Breast epithelium (tissue), 4 donors: ENCODE measurements at regions not wholly inside any gene's neighbourhood (a gene's known extent, or its start where the extent isn't known, plus 50 kb on each side); places are given as distances from the start of the nearest gene placed in this dataset.

ENCODE experiments used
- DNase-seq, 2 donors: peaks; one replicate each; pipeline ENCODE4 v3.0.0-alpha.2; 2019; ENCODE audit warnings: low spot score in 2 of 2
- H3K27ac ChIP-seq, 2 donors: fragments of 200-600 bp; sonication (generic) in 1 of 2; one replicate each; pipeline ENCODE4 v1.5.1; 2016 to 2019; ENCODE audit warnings: mild to moderate bottlenecking in 1 of 2
- H3K27me3 ChIP-seq, 2 donors: fragments of 200-600 bp; sonication (generic) in 1 of 2; one replicate each; pipeline versions ENCODE4 v1.5.1 to v1.6.0; 2017 to 2019; ENCODE audit warnings: control low read depth in 1 of 2, mild to moderate bottlenecking in 1 of 2
- H3K36me3 ChIP-seq: fragments of 200-600 bp; one replicate; pipeline ENCODE4 v1.5.1; 2019
- H3K4me1 ChIP-seq, 2 donors: fragments of 200-600 bp; sonication (generic); one replicate each; pipeline ENCODE4 v1.5.1; 2016 to 2019; ENCODE audit warnings: control low read depth in 1 of 2
- H3K4me3 ChIP-seq, 3 donors: fragments of 200-600 bp; sonication (generic); 1 replicate in 2 of 3; 2 replicates in 1 of 3; pipeline ENCODE4 v1.5.1; 2016 to 2019; ENCODE audit warnings: mild to moderate bottlenecking in 3 of 3, moderate library complexity in 2 of 3
- H3K9me3 ChIP-seq, 2 donors: fragments of 200-600 bp; sonication (generic) in 1 of 2; one replicate each; pipeline ENCODE4 v1.5.1; 2016 to 2019; ENCODE audit warnings: control low read depth in 1 of 2
- POLR2A ChIP-seq: fragments of 450-650 bp; IDR thresholded peaks from one replicate; pipeline ENCODE4 v1.6.1; 2016; ENCODE audit warnings: antibody characterized with exemption, mild to moderate bottlenecking, moderate library complexity
- POLR2AphosphoS5 ChIP-seq, 3 donors: sonication (generic); formaldehyde crosslinking; IDR thresholded peaks; one replicate each; pipeline ENCODE4 v1.6.1; 2017; ENCODE audit warnings: antibody characterized with exemption in 3 of 3
- intact Hi-C: fragments of 100-400 bp; cut with DNase I; formaldehyde crosslinking; loops from one replicate; pipeline ENCODE4 v1.15.1; 2023; ENCODE audit warnings: low total_unique reads
- TF ChIP-seq, protein P1 (sequence below), 3 donors: fragments of 450-650 bp; IDR thresholded peaks; one replicate each; pipeline ENCODE4 v1.5.1; 2016 to 2017; ENCODE audit warnings: antibody characterized with exemption in 3 of 3, mild to moderate bottlenecking in 3 of 3, moderate library complexity in 3 of 3

DNA sequence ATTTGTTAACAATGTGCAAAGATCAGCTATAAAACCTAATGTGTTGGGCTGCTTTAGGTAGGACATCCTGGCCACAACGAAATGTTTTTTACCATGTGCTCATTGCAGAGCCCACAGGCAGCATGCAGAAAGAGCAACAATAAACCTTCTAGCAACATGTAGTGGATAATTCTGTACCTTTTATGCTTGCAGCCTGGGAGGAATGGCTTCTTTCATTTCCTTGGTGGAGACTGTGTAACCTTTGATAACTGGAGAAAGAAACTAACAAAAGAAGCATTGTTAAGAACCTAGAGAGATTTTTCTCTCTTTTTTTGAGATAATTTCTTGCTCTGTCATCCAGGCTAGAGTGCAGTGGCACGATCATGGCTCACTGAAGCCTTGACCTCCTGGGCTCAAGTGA lies 225.5 kb upstream of the PRICKLE1 start:
- TF ChIP-seq POLR2AphosphoS5 (IDR thresholded peaks at IDR 0.05) = no peak
- TF ChIP-seq POLR2A = no peak
- TF ChIP-seq, protein P1, sequence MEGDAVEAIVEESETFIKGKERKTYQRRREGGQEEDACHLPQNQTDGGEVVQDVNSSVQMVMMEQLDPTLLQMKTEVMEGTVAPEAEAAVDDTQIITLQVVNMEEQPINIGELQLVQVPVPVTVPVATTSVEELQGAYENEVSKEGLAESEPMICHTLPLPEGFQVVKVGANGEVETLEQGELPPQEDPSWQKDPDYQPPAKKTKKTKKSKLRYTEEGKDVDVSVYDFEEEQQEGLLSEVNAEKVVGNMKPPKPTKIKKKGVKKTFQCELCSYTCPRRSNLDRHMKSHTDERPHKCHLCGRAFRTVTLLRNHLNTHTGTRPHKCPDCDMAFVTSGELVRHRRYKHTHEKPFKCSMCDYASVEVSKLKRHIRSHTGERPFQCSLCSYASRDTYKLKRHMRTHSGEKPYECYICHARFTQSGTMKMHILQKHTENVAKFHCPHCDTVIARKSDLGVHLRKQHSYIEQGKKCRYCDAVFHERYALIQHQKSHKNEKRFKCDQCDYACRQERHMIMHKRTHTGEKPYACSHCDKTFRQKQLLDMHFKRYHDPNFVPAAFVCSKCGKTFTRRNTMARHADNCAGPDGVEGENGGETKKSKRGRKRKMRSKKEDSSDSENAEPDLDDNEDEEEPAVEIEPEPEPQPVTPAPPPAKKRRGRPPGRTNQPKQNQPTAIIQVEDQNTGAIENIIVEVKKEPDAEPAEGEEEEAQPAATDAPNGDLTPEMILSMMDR (IDR thresholded peaks at IDR 0.05) = no peak
- H3K27me3 ChIP-seq = no peaks in the 10 kb centered on the region
- no peak for DNase-seq
- no peak overlapping the region for H3K27ac ChIP-seq
- no peaks in the 10 kb centered on the region for H3K4me1 ChIP-seq
- no peaks in the 10 kb centered on the region for H3K36me3 ChIP-seq
- intact Hi-C loops = no loop called here
- H3K9me3 ChIP-seq = no peaks in the 10 kb centered on the region
- no peak overlapping the region for H3K4me3 ChIP-seq

DNA sequence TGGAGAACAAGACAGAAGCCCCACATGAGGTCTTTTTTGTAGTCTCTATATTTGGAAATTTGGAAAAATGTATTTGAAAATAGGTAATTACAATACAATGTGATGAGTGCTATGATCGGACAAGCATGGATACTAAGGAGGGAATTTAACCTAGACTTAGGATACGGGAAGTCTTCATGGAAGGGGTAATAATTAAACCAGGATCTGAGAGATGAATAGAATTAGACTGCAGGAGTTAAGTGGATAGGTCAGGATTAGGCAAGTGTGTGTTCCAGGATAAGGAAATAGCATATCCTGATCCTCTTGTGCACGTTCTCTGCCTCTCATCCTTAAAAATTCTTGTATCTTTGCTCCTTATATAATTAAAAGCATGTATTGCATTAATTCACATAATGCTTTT lies 223.3 kb upstream of the PRICKLE1 start:
- H3K4me3 ChIP-seq = no peak overlapping the region
- no peaks in the 10 kb centered on the region for H3K9me3 ChIP-seq
- DNase-seq = no peak
- TF ChIP-seq POLR2AphosphoS5 (IDR thresholded peaks at IDR 0.05) (no peak), POLR2A (no peak)
- TF ChIP-seq, protein P1 (IDR thresholded peaks at IDR 0.05) = no peak
- no peaks in the 10 kb centered on the region for H3K36me3 ChIP-seq
- no peak overlapping the region for H3K27ac ChIP-seq
- H3K4me1 ChIP-seq = no peaks in the 10 kb centered on the region
- no peaks in the 10 kb centered on the region for H3K27me3 ChIP-seq
- intact Hi-C loops = no loop called here

DNA sequence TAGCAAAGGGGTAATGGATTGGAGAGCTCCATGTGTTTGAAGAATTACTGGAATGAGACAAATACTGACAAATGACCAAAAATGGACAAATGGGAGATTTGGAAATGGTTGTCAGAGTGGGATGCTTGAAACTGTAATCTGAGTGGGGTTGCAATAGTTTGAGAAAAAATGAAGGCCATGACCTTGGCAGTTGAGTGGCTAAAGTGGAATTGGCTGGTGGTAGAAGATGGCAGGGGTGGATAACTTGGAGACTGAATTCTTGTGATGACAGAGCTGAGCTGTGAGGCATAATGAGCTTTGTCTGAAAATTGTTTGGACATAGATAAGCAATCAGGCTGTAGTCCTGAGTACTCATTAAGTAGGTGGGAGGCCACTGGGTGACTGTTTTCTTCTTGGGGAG lies 222.5 kb upstream of the PRICKLE1 start:
- no peak overlapping the region for H3K27ac ChIP-seq
- no peaks in the 10 kb centered on the region for H3K4me1 ChIP-seq
- H3K9me3 ChIP-seq = no peaks in the 10 kb centered on the region
- no peak for TF ChIP-seq POLR2AphosphoS5 (IDR thresholded peaks at IDR 0.05)
- no peak for TF ChIP-seq POLR2A
- DNase-seq = no peak
- H3K27me3 ChIP-seq = no peaks in the 10 kb centered on the region
- no peaks in the 10 kb centered on the region for H3K36me3 ChIP-seq
- H3K4me3 ChIP-seq = no peak overlapping the region
- intact Hi-C loops = no loop called here

DNA sequence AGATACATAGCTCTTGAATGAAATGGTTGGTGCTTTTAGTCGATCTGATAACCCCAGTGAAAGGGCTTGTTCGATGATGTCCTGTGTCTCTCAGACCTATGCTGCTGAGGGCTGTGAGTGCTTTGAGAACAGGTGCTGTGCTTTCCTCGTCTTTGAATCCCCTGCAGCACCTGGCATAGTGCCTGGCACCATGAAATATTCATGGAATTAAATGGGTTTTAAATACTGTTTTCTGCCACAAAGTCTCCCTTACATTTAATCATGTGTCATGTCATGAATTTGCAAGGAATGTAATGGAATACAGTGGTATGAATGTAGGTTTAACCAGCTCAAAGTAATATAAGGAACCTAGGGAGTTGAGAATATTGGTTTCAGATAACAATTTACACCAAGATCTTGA lies 220.5 kb upstream of the PRICKLE1 start:
- intact Hi-C loops = no loop called here
- H3K27ac ChIP-seq = no peak overlapping the region
- DNase-seq = no peak
- no peaks in the 10 kb centered on the region for H3K4me1 ChIP-seq
- TF ChIP-seq POLR2AphosphoS5 (IDR thresholded peaks at IDR 0.05) (no peak), POLR2A (no peak)
- TF ChIP-seq, protein P1 (IDR thresholded peaks at IDR 0.05) = no peak
- no peaks in the 10 kb centered on the region for H3K9me3 ChIP-seq
- H3K36me3 ChIP-seq = no peaks in the 10 kb centered on the region
- H3K27me3 ChIP-seq = no peaks in the 10 kb centered on the region
- H3K4me3 ChIP-seq = no peak overlapping the region

DNA sequence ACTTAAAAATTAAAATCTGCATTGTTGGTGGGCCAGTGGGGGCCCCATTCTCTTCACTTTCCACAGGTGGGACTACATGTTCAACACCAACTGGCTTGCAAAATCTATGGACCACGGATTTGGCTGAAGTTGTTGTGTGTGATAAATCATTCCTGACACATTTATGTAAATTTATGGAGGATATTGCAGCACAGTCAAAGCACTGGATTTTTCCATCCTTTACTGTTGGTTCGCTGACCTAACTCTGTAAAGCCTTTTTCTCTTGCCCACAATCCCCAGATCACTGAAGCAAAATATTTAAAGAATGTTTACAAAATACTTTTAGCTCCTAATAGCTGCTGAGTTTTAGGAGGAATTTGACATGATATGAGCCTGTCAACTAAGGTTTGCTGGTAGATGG lies 219.7 kb upstream of the PRICKLE1 start:
- H3K9me3 ChIP-seq = no peaks in the 10 kb centered on the region
- no peak overlapping the region for H3K4me3 ChIP-seq
- no peaks in the 10 kb centered on the region for H3K36me3 ChIP-seq
- DNase-seq = no peak
- no peak overlapping the region for H3K27ac ChIP-seq
- no peaks in the 10 kb centered on the region for H3K4me1 ChIP-seq
- H3K27me3 ChIP-seq = no peaks in the 10 kb centered on the region
- intact Hi-C loops = no loop called here
- TF ChIP-seq, protein P1 (IDR thresholded peaks at IDR 0.05) = no peak
- TF ChIP-seq POLR2AphosphoS5 (IDR thresholded peaks at IDR 0.05) (no peak), POLR2A (no peak)

DNA sequence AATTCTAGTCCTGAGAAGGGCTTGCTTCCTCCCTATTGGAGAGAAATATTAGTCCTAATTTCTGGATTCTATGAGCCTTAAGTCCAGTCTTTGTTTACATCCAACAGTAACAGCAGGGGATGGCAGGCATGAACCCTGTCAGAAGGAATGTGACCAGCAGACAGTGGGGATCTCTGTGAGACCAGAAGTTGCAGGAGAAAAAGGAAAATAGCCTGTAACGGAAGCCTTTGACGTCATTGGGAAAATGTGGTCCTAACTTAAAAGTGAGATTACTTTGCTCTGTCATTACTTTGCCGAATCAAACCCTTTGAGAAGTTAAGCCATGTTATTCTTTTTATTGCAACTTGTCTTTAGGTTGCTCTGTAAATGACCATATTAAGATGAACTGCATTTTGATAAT lies 218.2 kb upstream of the PRICKLE1 start:
- Histone ChIP-seq H3K27me3 (no peaks in the 10 kb centered on the region), H3K27ac (no peak overlapping the region), H3K4me1 (no peaks in the 10 kb centered on the region), H3K36me3 (no peaks in the 10 kb centered on the region), H3K9me3 (no peaks in the 10 kb centered on the region), H3K4me3 (no peak overlapping the region)
- no peak for DNase-seq
- intact Hi-C loops = no loop called here
- TF ChIP-seq POLR2A (no peak), POLR2AphosphoS5 (IDR thresholded peaks at IDR 0.05) (no peak)
- TF ChIP-seq, protein P1 (IDR thresholded peaks at IDR 0.05) = no peak
